Bronchial epithelial cell (primary cell): ENCODE measurements at regions not wholly inside any gene's neighbourhood (a gene's known extent, or its start where the extent isn't known, plus 50 kb on each side); places are given as distances from the start of the nearest gene placed in this dataset.

Source experiments
- DNase-seq: peaks from one replicate; pipeline ENCODE4 v3.0.0-alpha.2; 2010; ENCODE audit warnings: low read depth
- FAIRE-seq: peaks from 2 replicates; lab custom pipeline; 2011; peaks lifted over from hg19 to GRCh38; lab: Jason Lieb, UNC
- H3K27me3 ChIP-seq: 2 replicates; pipeline ENCODE4 v1.5.1; 2011; ENCODE audit warnings: low read length; ENCODE audit not compliant: control insufficient read depth, insufficient read depth
- H3K36me3 ChIP-seq: 2 replicates; pipeline ENCODE4 v1.5.1; 2011; ENCODE audit warnings: low read length; ENCODE audit not compliant: control insufficient read depth, insufficient read depth
- H3K4me3 ChIP-seq: 2 replicates; pipeline ENCODE4 v1.5.1; 2011; ENCODE audit warnings: mild to moderate bottlenecking, low read depth, low read length, control low read depth
- TF ChIP-seq, protein P1 (sequence below): IDR thresholded peaks from 2 replicates; pipeline ENCODE4 v1.5.1; 2011; ENCODE audit warnings: mild to moderate bottlenecking, moderate library complexity, low read length, control low read depth, inconsistent platforms; ENCODE audit not compliant: insufficient read depth, severe bottlenecking

GRCh38 chr1:182291584-182292192 lies 99.9 kb downstream of the GLUL start:
- H3K36me3 ChIP-seq = no peaks in the 10 kb centered on the region
- DNase-seq (no peak), FAIRE-seq (no peak)
- TF ChIP-seq, protein P1, sequence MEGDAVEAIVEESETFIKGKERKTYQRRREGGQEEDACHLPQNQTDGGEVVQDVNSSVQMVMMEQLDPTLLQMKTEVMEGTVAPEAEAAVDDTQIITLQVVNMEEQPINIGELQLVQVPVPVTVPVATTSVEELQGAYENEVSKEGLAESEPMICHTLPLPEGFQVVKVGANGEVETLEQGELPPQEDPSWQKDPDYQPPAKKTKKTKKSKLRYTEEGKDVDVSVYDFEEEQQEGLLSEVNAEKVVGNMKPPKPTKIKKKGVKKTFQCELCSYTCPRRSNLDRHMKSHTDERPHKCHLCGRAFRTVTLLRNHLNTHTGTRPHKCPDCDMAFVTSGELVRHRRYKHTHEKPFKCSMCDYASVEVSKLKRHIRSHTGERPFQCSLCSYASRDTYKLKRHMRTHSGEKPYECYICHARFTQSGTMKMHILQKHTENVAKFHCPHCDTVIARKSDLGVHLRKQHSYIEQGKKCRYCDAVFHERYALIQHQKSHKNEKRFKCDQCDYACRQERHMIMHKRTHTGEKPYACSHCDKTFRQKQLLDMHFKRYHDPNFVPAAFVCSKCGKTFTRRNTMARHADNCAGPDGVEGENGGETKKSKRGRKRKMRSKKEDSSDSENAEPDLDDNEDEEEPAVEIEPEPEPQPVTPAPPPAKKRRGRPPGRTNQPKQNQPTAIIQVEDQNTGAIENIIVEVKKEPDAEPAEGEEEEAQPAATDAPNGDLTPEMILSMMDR = no peak
- H3K27me3 ChIP-seq = no peaks in the 10 kb centered on the region
- no peak overlapping the region for H3K4me3 ChIP-seq

DNA sequence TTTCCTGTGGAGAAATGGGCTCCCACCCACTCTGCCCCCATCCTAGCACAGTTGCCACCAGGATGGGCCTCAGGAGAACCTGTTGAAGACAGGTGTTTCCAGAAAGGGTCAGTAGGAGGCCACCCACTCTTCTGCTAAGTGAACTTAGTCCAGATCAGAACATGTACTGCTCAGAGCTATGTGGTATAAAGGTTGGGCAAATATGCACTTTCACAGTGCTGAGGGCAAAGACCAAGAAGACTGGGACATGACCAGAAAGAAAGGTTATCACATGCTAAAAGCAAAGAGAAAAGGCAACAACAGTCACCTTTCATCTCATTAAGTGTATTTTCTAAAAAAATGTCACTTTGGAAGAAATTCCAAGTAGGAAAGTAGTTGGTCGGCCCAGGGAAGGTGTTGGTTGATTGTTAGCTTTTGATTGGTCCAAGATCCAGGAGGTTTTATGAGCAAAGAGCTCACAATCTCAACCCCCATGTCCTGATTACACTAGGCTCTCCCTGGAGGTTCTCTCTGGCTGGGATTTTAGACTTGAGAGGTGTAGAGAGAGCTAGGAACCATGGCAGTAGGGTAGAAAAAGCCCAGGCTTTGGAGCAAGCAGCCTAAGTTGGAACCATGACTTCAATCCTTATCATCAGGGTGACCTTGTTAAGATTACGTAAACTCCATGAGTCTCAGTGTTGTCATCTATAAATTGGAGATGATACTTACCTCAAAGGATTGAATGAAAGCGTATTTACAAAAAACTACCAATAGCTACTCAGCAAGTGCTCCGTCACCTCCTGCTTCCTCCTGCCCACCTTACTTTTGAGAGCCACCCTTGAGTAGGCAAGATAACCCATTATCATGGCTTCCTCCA lies 102.6 kb downstream of the GLUL start:
- DNase-seq = no peak
- no peak for FAIRE-seq
- Histone ChIP-seq H3K36me3 (no peaks in the 10 kb centered on the region), H3K27me3 (no peaks in the 10 kb centered on the region), H3K4me3 (no peak overlapping the region)
- TF ChIP-seq, protein P1 = no peak

DNA sequence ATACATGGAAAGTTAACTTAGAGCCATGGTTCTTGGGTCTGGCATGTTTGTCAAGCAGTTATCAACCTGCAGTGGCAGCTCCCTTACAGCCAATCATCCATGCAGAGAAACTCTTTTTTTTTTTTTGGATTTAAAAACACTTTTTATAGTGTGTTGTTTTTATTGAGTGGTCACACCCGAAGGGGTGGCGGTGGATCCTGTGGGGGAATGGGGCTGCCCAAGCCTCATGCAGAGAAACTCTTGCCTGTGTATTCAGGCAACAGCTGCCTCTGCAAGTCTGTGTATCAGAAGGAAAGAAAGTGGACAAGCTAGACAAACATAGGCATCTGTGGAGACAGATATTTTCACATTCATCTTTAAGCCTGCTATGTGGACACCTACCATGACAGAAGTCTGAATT lies 104.8 kb downstream of the GLUL start:
- DNase-seq (no peak), FAIRE-seq (no peak)
- no peak overlapping the region for H3K4me3 ChIP-seq
- TF ChIP-seq, protein P1 = no peak
- H3K27me3 ChIP-seq = no peaks in the 10 kb centered on the region
- H3K36me3 ChIP-seq = no peaks in the 10 kb centered on the region

GRCh38 chr1:182283746-182284544 lies 107.6 kb downstream of the GLUL start:
- Histone ChIP-seq H3K4me3 (no peak overlapping the region), H3K27me3 (no peaks in the 10 kb centered on the region), H3K36me3 (no peaks in the 10 kb centered on the region)
- TF ChIP-seq, protein P1 = no peak
- no peak for DNase-seq
- FAIRE-seq = no peak

GRCh38 chr1:182281541-182281940 lies 110.0 kb downstream of the GLUL start:
- TF ChIP-seq, protein P1 = no peak
- Histone ChIP-seq H3K27me3 (no peaks in the 10 kb centered on the region), H3K36me3 (no peaks in the 10 kb centered on the region), H3K4me3 (no peak overlapping the region)
- DNase-seq = no peak
- peak; percentile 86 for FAIRE-seq
